Eye (tissue), 1 donor: ENCODE measurements at regions not wholly inside any gene's neighbourhood (a gene's known extent, or its start where the extent isn't known, plus 50 kb on each side); places are given as distances from the start of the nearest gene placed in this dataset.
A peak's percentile ranks its signal among the peaks of the same experiment; 100 is the strongest.

Experiments
- DNase-seq: peaks from one replicate; pipeline ENCODE4 v3.0.0-alpha.2; 2015

GRCh38 chr10:120385992-120386391, 71.0 kb upstream of the PLPP4 start:
- DNase-seq = peak; percentile 17

- DNase-seq = no peak
These were observed 70.1 kb upstream of the PLPP4 start for GRCh38 chr10:120386896-120387295.

GRCh38 chr10:120387326-120387725, 69.7 kb upstream of the PLPP4 start:
- no peak for DNase-seq

- no peak for DNase-seq
These were observed 64.8 kb upstream of the PLPP4 start for GRCh38 chr10:120392245-120392644.

- no peak for DNase-seq
These were observed 64.4 kb upstream of the PLPP4 start for GRCh38 chr10:120392671-120393079.

GRCh38 chr10:120394446-120394845, 62.6 kb upstream of the PLPP4 start:
- no peak for DNase-seq

GRCh38 chr10:120396228-120396627, 60.8 kb upstream of the PLPP4 start:
- DNase-seq = no peak

GRCh38 chr10:120398180-120398579, 58.8 kb upstream of the PLPP4 start:
- DNase-seq = no peak

GRCh38 chr10:120400601-120401000, 56.4 kb upstream of the PLPP4 start:
- DNase-seq = no peak

GRCh38 chr10:120402147-120402766, 54.8 kb upstream of the PLPP4 start:
- no peak for DNase-seq

GRCh38 chr10:120403109-120403508, 53.9 kb upstream of the PLPP4 start:
- no peak for DNase-seq

GRCh38 chr10:120406376-120406775, 50.7 kb upstream of the PLPP4 start:
- DNase-seq = no peak
